ENCODE measurements at regions not wholly inside any gene's neighbourhood (a gene's known extent, or its start where the extent isn't known, plus 50 kb on each side); places are given as distances from the start of the nearest gene placed in this dataset.

GRCh38 chr3:27623085-27623753 is 98.9 kb downstream of the EOMES start:
- TF ChIP-seq CTCF (IDR thresholded peaks at IDR 0.05; ENCODE audit: control insufficient read depth, extremely low read depth, insufficient read depth), result no peak
- no peak overlapping the region for H3K4me3 ChIP-seq (ENCODE audit: low read depth, low read length)
- no peak for DNase-seq (ENCODE audit: low read depth)

GRCh38 chr3:27617552-27617951 is 104.6 kb downstream of the EOMES start:
- TF ChIP-seq CTCF (IDR thresholded peaks at IDR 0.05; ENCODE audit: control insufficient read depth, extremely low read depth, insufficient read depth), result no peak
- DNase-seq (ENCODE audit: low read depth), result no peak
- H3K4me3 ChIP-seq (ENCODE audit: low read depth, low read length), result no peak overlapping the region

- DNase-seq (ENCODE audit: low read depth), result no peak
- no peak for TF ChIP-seq CTCF (IDR thresholded peaks at IDR 0.05; ENCODE audit: control insufficient read depth, extremely low read depth, insufficient read depth)
- H3K4me3 ChIP-seq (ENCODE audit: low read depth, low read length), result no peak overlapping the region
Observed at GRCh38 chr3:27616031-27616430, 106.1 kb downstream of the EOMES start.

GRCh38 chr3:27615555-27615954 is 106.6 kb downstream of the EOMES start:
- peak; percentile 23 for DNase-seq (ENCODE audit: low read depth)
- no peak overlapping the region for H3K4me3 ChIP-seq (ENCODE audit: low read depth, low read length)
- TF ChIP-seq CTCF (IDR thresholded peaks at IDR 0.05; ENCODE audit: control insufficient read depth, extremely low read depth, insufficient read depth), result no peak

- DNase-seq (ENCODE audit: low read depth), result no peak
- TF ChIP-seq CTCF (IDR thresholded peaks at IDR 0.05; ENCODE audit: control insufficient read depth, extremely low read depth, insufficient read depth), result no peak
- H3K4me3 ChIP-seq (ENCODE audit: low read depth, low read length), result no peak overlapping the region
Observed at GRCh38 chr3:27614592-27614991, 107.5 kb downstream of the EOMES start.

GRCh38 chr3:27613846-27614500 is 108.2 kb downstream of the EOMES start:
- no peak for DNase-seq (ENCODE audit: low read depth)
- no peak for TF ChIP-seq CTCF (IDR thresholded peaks at IDR 0.05; ENCODE audit: control insufficient read depth, extremely low read depth, insufficient read depth)
- no peak overlapping the region for H3K4me3 ChIP-seq (ENCODE audit: low read depth, low read length)

Data from LNCaP clone FGC (cell line).